Stimulated activated CD8-positive, alpha-beta memory T cell treated with anti-CD3 and anti-CD28 coated beads, Interleukin-4, amount 100 ng/mL, for 48 hours (primary cell): ENCODE measurements at regions not wholly inside any gene's neighbourhood (a gene's known extent, or its start where the extent isn't known, plus 50 kb on each side); places are given as distances from the start of the nearest gene placed in this dataset.

ENCODE experiments used
- DNase-seq: peaks from one replicate; pipeline ENCODE4 v3.0.0-alpha.2; 2020

- no peak for DNase-seq
Observed at GRCh38 chr15:69720536-69720935, 267.9 kb downstream of the RPLP1 start.

GRCh38 chr15:69722924-69723323 lies 270.3 kb downstream of the RPLP1 start:
- DNase-seq: no peak

- no peak for DNase-seq
Observed at GRCh38 chr15:69723404-69724096, 270.9 kb downstream of the RPLP1 start.

- no peak for DNase-seq
Observed at GRCh38 chr15:69724333-69724732, 271.7 kb downstream of the RPLP1 start.

- no peak for DNase-seq
Observed at GRCh38 chr15:69725275-69725674, 272.7 kb downstream of the RPLP1 start.

GRCh38 chr15:69725957-69726356 lies 273.3 kb downstream of the RPLP1 start:
- DNase-seq: no peak

- no peak for DNase-seq
Observed at GRCh38 chr15:69727121-69727924, 274.7 kb downstream of the RPLP1 start.

GRCh38 chr15:69729167-69729748 lies 276.6 kb downstream of the RPLP1 start:
- peak; percentile 91 for DNase-seq

GRCh38 chr15:69730281-69731080 lies 277.9 kb downstream of the RPLP1 start:
- no peak for DNase-seq

GRCh38 chr15:69731081-69731330 lies 278.4 kb downstream of the RPLP1 start:
- DNase-seq: no peak

GRCh38 chr15:69731581-69731980 lies 279.0 kb downstream of the RPLP1 start:
- DNase-seq: no peak

- DNase-seq: no peak
Observed at GRCh38 chr15:69732133-69732532, 279.5 kb downstream of the RPLP1 start.

GRCh38 chr15:69734699-69735098 lies 282.1 kb downstream of the RPLP1 start:
- DNase-seq: no peak

- DNase-seq: no peak
Observed at GRCh38 chr15:69735121-69735520, 282.5 kb downstream of the RPLP1 start.

GRCh38 chr15:69736161-69736560 lies 283.5 kb downstream of the RPLP1 start:
- no peak for DNase-seq

GRCh38 chr15:69737916-69738315 lies 285.3 kb downstream of the RPLP1 start:
- DNase-seq: no peak

GRCh38 chr15:69740684-69741083 lies 288.1 kb downstream of the RPLP1 start:
- no peak for DNase-seq

GRCh38 chr15:69742361-69742760 lies 289.7 kb downstream of the RPLP1 start:
- no peak for DNase-seq

- no peak for DNase-seq
Observed at GRCh38 chr15:69743091-69743490, 290.5 kb downstream of the RPLP1 start.

- no peak for DNase-seq
Observed at GRCh38 chr15:69744391-69745162, 292.0 kb downstream of the RPLP1 start.

- DNase-seq: peak; percentile 19
Observed at GRCh38 chr15:69747193-69747592, 294.6 kb downstream of the RPLP1 start.

- peak; percentile 16 for DNase-seq
Observed at GRCh38 chr15:69748131-69748530, 295.5 kb downstream of the RPLP1 start.
